Calu3 (cell line): ENCODE measurements at regions not wholly inside any gene's neighbourhood (a gene's known extent, or its start where the extent isn't known, plus 50 kb on each side); places are given as distances from the start of the nearest gene placed in this dataset.

Source experiments
- BruUV-seq: library from RNA; stranded (reverse); fragments of 400-500 nt; replicated peaks from 2 replicates; lab custom pipeline; 2021; lab: Mats Ljungman, UMichigan
- CTCF ChIA-PET: fragments of 300-600 bp; sonication (Branson Sonifier 250); formaldehyde crosslinking; loops from one replicate; lab custom pipeline; 2022; ENCODE audit warnings: antibody characterized with exemption; lab: Charles Lee
- DNase-seq: peaks from one replicate; pipeline ENCODE4 v3.0.0; 2022
- H3K27ac Mint-ChIP-seq: one replicate; pipeline ENCODE4 v1.8.0; 2022; ENCODE audit warnings: mixed read lengths; ENCODE audit not compliant: unreplicated experiment
- H3K27me3 Mint-ChIP-seq: one replicate; pipeline ENCODE4 v1.8.0; 2022; ENCODE audit warnings: mixed read lengths; ENCODE audit not compliant: unreplicated experiment
- H3K36me3 Mint-ChIP-seq: one replicate; pipeline ENCODE4 v1.8.0; 2022; ENCODE audit warnings: mild to moderate bottlenecking, moderate library complexity, mixed read lengths; ENCODE audit not compliant: insufficient read depth, unreplicated experiment
- H3K4me1 Mint-ChIP-seq: one replicate; pipeline ENCODE4 v1.8.0; 2022; ENCODE audit warnings: mild to moderate bottlenecking, low read depth, mixed read lengths; ENCODE audit not compliant: unreplicated experiment
- H3K4me3 Mint-ChIP-seq: one replicate; pipeline ENCODE4 v1.8.0; 2022; ENCODE audit warnings: mild to moderate bottlenecking, low read depth, moderate library complexity, mixed read lengths; ENCODE audit not compliant: unreplicated experiment
- H3K9me3 Mint-ChIP-seq: one replicate; pipeline ENCODE4 v1.8.0; 2022; ENCODE audit warnings: low read depth, mixed read lengths; ENCODE audit not compliant: unreplicated experiment
- CTCF ChIP-seq: fragments of 200-600 bp; IDR thresholded peaks from one replicate; pipeline ENCODE4 v1.8.0; 2022; ENCODE audit warnings: antibody characterized with exemption; ENCODE audit not compliant: unreplicated experiment
- intact Hi-C: fragments of 100-400 bp; cut with micrococcal nuclease; formaldehyde crosslinking; loops from one replicate; pipeline ENCODE4 v1.10.0; 2022; ENCODE audit not compliant: unreplicated experiment

GRCh38 chr10:89078724-89079672 lies 88.4 kb downstream of the FAS start:
- no peak overlapping the region for H3K27ac Mint-ChIP-seq

GRCh38 chr10:89076120-89076519 lies 85.5 kb downstream of the FAS start:
- no peaks in the 10 kb centered on the region for H3K4me1 Mint-ChIP-seq
- no peak overlapping the region for H3K27ac Mint-ChIP-seq
- DNase-seq, result no peak
- H3K27me3 Mint-ChIP-seq, result no peaks in the 10 kb centered on the region
- no TSS peak for BruUV-seq
- intact Hi-C loops, result no loop called here
- no peak for TF ChIP-seq CTCF
- no peak overlapping the region for H3K4me3 Mint-ChIP-seq
- CTCF ChIA-PET, result interaction anchor here (0.6 kb wide), 1 partner anchor 883 kb away, joined by 3 read pairs; no protein-coding TSS in a partner anchor
- H3K9me3 Mint-ChIP-seq, result no peaks in the 10 kb centered on the region
- H3K36me3 Mint-ChIP-seq, result no peaks in the 10 kb centered on the region

More at GRCh38 chr10:89078724-89079672, 88.4 kb downstream of the FAS start:
- Mint-ChIP-seq H3K27me3 (no peaks in the 10 kb centered on the region), H3K4me3 (no peak overlapping the region), H3K4me1 (no peaks in the 10 kb centered on the region), H3K36me3 (no peaks in the 10 kb centered on the region), H3K9me3 (no peaks in the 10 kb centered on the region)
- no peak for DNase-seq
- intact Hi-C loops, result no loop called here
- no peak for TF ChIP-seq CTCF
- BruUV-seq, result no TSS peak
- CTCF ChIA-PET, result no interaction called here

GRCh38 chr10:89075631-89076030 lies 85.0 kb downstream of the FAS start:
- no peaks in the 10 kb centered on the region for H3K36me3 Mint-ChIP-seq
- H3K9me3 Mint-ChIP-seq, result no peaks in the 10 kb centered on the region
- no peaks in the 10 kb centered on the region for H3K27me3 Mint-ChIP-seq
- BruUV-seq, result no TSS peak
- H3K4me3 Mint-ChIP-seq, result no peak overlapping the region
- CTCF ChIA-PET, result interaction anchor here (0.6 kb wide), 1 partner anchor 883 kb away, joined by 3 read pairs; no protein-coding TSS in a partner anchor
- TF ChIP-seq CTCF, result no peak
- no peak for DNase-seq
- intact Hi-C loops, result no loop called here
- no peak overlapping the region for H3K27ac Mint-ChIP-seq
- H3K4me1 Mint-ChIP-seq, result no peaks in the 10 kb centered on the region

- no peak for TF ChIP-seq CTCF
- no peaks in the 10 kb centered on the region for H3K36me3 Mint-ChIP-seq
- intact Hi-C loops, result no loop called here
- no peaks in the 10 kb centered on the region for H3K9me3 Mint-ChIP-seq
- H3K27ac Mint-ChIP-seq, result no peak overlapping the region
- CTCF ChIA-PET, result no interaction called here
- H3K4me3 Mint-ChIP-seq, result no peak overlapping the region
- no peaks in the 10 kb centered on the region for H3K4me1 Mint-ChIP-seq
- DNase-seq, result no peak
- no TSS peak for BruUV-seq
- no peaks in the 10 kb centered on the region for H3K27me3 Mint-ChIP-seq
These were observed 83.5 kb downstream of the FAS start for GRCh38 chr10:89074120-89074519.
